HFF-Myc (cell line): ENCODE measurements at regions not wholly inside any gene's neighbourhood (a gene's known extent, or its start where the extent isn't known, plus 50 kb on each side); places are given as distances from the start of the nearest gene placed in this dataset.
"Not testable (repeated sequence)": the region's sequence is repeated elsewhere in the genome, so short reads cannot be mapped to it uniquely, and the experiment has no call there.

Experiments used
- DNase-seq: peaks from one replicate; pipeline ENCODE4 v3.0.0-alpha.2; 2011; ENCODE audit warnings: low read depth; ENCODE audit errors: extremely low read depth
- H3K4me3 ChIP-seq: replicated peaks from 2 replicates; pipeline ENCODE4 v1.5.1; 2011; ENCODE audit warnings: low read depth, mild to moderate bottlenecking, control low read depth, low read length
- CTCF ChIP-seq: IDR thresholded peaks from 2 replicates; pipeline ENCODE4 v1.5.1; 2012; ENCODE audit warnings: mild to moderate bottlenecking, low read depth, low read length, control low read depth; ENCODE audit errors: missing control alignments

- TF ChIP-seq CTCF: no peak
- no peak overlapping the region for H3K4me3 ChIP-seq
- peak; percentile 19 for DNase-seq
These were observed 252.6 kb upstream of the SMIM30 start for GRCh38 chr7:113370910-113371309.

- H3K4me3 ChIP-seq: no peak overlapping the region
- TF ChIP-seq CTCF: no peak
- DNase-seq: no peak
These were observed 249.9 kb upstream of the SMIM30 start for GRCh38 chr7:113368256-113368655.

GRCh38 chr7:113367041-113367586 lies 248.8 kb upstream of the SMIM30 start:
- no peak for TF ChIP-seq CTCF
- H3K4me3 ChIP-seq: no peak overlapping the region
- DNase-seq: no peak

GRCh38 chr7:113366122-113366521 lies 247.8 kb upstream of the SMIM30 start:
- no peak for DNase-seq
- no peak for TF ChIP-seq CTCF
- H3K4me3 ChIP-seq: no peak overlapping the region

GRCh38 chr7:113349339-113349738 lies 231.0 kb upstream of the SMIM30 start:
- no peak overlapping the region for H3K4me3 ChIP-seq
- TF ChIP-seq CTCF: no peak

GRCh38 chr7:113339661-113340060 lies 221.3 kb upstream of the SMIM30 start:
- TF ChIP-seq CTCF: no peak
- H3K4me3 ChIP-seq: no peak overlapping the region
- DNase-seq: no peak

More at GRCh38 chr7:113349339-113349738, 231.0 kb upstream of the SMIM30 start:
- no peak for DNase-seq

- H3K4me3 ChIP-seq: no peak overlapping the region
- DNase-seq: no peak
These were observed 219.8 kb upstream of the SMIM30 start for GRCh38 chr7:113338071-113338696.

GRCh38 chr7:113336838-113337237 lies 218.5 kb upstream of the SMIM30 start:
- not testable (repeated sequence) for DNase-seq, H3K4me3 ChIP-seq

More at GRCh38 chr7:113338071-113338696, 219.8 kb upstream of the SMIM30 start:
- no peak for TF ChIP-seq CTCF
